ENCODE measurements at regions not wholly inside any gene's neighbourhood (a gene's known extent, or its start where the extent isn't known, plus 50 kb on each side); places are given as distances from the start of the nearest gene placed in this dataset.
"Not testable (repeated sequence)": the region's sequence is repeated elsewhere in the genome, so short reads cannot be mapped to it uniquely, and the experiment has no call there.

DNA sequence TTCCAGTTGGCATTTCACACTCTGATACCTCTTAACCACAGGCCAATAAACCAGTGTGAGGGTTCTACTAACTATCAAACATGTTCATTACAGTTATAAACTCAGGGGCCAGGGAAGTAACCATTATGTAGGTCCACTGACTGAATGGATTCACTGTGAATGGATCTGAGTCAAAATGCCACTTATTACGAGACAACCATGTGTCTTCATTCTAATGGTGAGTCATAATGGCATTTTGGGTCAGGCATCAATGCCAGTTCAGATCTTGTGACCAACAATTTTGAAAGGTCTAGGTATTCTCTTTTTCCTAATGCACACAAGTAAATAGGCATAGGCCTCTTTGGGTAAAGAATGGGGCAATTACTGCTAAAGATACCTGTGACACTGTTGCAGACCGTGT is 112.2 kb upstream of the HEY2 start:
- Histone ChIP-seq H3K27me3 (ENCODE audit: control insufficient read depth in 2 of 2, insufficient read depth in 2 of 2, low read length in 2 of 2) (no peaks in the 10 kb centered on the region), H3K9ac (ENCODE audit: low read depth in 1 of 2, low read length in 2 of 2) (no peak overlapping the region), H3K36me3 (ENCODE audit: control insufficient read depth in 2 of 2, insufficient read depth in 2 of 2, low read length in 2 of 2) (no peaks in the 10 kb centered on the region), H3K27ac (ENCODE audit: low read depth in 2 of 2, low read length in 2 of 2) (no peak overlapping the region), H3K9me3 (ENCODE audit: control insufficient read depth in 2 of 2, low read length in 2 of 2) (no peaks in the 10 kb centered on the region), H3K4me3 (ENCODE audit: low read length in 2 of 2) (no peak overlapping the region), H3K4me1 (ENCODE audit: control insufficient read depth in 2 of 2, insufficient read depth in 2 of 2, low read length in 2 of 2) (no peaks in the 10 kb centered on the region)

DNA sequence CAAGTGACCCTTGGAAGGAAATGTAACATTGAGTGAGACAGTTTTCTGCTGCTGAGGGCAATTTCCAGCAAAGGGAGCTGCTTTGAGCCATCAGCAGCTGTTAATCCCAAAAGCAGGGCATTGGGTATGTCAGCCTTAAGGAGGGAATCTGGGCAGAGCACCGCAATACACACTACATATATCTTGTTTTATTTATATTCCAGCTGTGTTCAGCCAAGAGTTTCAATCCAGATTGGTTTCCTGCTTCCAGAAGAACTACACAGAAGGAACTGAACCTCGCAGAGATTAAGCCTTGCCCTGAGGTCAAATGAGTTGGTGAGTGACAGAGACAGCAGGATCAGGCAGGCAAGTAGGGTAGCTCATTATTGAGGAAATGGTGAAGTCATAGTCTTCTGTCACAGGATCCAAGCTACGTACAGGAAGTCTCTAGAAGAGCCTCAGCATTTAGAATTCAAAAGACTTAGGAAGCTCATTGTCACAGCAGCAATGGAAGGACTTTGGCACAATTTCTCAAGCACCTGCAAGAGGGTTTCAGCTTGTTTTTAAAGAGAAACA is 109.9 kb upstream of the HEY2 start:
- Histone ChIP-seq H3K36me3 (ENCODE audit: control insufficient read depth in 2 of 2, insufficient read depth in 2 of 2, low read length in 2 of 2) (no peaks in the 10 kb centered on the region), H3K4me3 (ENCODE audit: low read length in 2 of 2) (no peak overlapping the region), H3K9ac (ENCODE audit: low read depth in 1 of 2, low read length in 2 of 2) (no peak overlapping the region), H3K4me1 (ENCODE audit: control insufficient read depth in 2 of 2, insufficient read depth in 2 of 2, low read length in 2 of 2) (no peaks in the 10 kb centered on the region), H3K27me3 (ENCODE audit: control insufficient read depth in 2 of 2, insufficient read depth in 2 of 2, low read length in 2 of 2) (no peaks in the 10 kb centered on the region), H3K27ac (ENCODE audit: low read depth in 2 of 2, low read length in 2 of 2) (no peak overlapping the region), H3K9me3 (ENCODE audit: control insufficient read depth in 2 of 2, low read length in 2 of 2) (no peaks in the 10 kb centered on the region)

DNA sequence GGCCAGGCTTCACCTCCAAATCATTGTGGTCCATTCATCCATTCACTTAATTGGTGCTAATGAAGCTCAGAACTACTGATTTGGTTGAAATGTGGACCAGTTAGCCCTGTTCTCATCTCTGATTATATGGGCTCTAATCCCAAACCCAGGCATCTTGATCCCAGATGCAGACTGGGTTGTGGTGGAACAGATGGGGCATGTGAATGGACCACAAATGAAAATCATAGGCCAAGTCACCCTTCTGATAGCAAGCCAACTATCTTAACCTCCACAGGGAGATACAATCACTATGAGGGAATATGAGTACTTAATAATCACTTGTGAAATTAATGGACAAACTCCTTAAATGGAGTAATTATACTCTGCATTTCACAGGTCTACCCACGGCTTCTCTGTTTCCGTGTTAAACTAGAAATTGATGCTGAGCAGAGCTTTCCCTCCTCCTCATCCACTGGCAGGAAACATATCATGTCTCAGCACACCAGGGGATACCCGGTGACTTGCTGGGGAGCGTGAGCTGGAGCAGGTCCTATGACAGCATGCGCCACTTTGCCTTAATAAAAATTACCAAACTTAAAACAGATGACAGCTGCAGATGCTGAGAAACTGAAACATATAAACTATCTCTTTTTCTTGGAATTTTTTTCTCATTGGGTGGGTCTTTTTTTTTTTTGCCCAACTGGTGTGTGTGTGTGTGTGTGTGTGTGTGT is 108.8 kb upstream of the HEY2 start:
- Histone ChIP-seq H3K4me3 (ENCODE audit: low read length in 2 of 2) (no peak overlapping the region), H3K4me1 (ENCODE audit: control insufficient read depth in 2 of 2, insufficient read depth in 2 of 2, low read length in 2 of 2) (no peaks in the 10 kb centered on the region), H3K9me3 (ENCODE audit: control insufficient read depth in 2 of 2, low read length in 2 of 2) (no peaks in the 10 kb centered on the region), H3K9ac (ENCODE audit: low read depth in 1 of 2, low read length in 2 of 2) (no peak overlapping the region), H3K36me3 (ENCODE audit: control insufficient read depth in 2 of 2, insufficient read depth in 2 of 2, low read length in 2 of 2) (no peaks in the 10 kb centered on the region), H3K27me3 (ENCODE audit: control insufficient read depth in 2 of 2, insufficient read depth in 2 of 2, low read length in 2 of 2) (no peaks in the 10 kb centered on the region), H3K27ac (ENCODE audit: low read depth in 2 of 2, low read length in 2 of 2) (no peak overlapping the region)

DNA sequence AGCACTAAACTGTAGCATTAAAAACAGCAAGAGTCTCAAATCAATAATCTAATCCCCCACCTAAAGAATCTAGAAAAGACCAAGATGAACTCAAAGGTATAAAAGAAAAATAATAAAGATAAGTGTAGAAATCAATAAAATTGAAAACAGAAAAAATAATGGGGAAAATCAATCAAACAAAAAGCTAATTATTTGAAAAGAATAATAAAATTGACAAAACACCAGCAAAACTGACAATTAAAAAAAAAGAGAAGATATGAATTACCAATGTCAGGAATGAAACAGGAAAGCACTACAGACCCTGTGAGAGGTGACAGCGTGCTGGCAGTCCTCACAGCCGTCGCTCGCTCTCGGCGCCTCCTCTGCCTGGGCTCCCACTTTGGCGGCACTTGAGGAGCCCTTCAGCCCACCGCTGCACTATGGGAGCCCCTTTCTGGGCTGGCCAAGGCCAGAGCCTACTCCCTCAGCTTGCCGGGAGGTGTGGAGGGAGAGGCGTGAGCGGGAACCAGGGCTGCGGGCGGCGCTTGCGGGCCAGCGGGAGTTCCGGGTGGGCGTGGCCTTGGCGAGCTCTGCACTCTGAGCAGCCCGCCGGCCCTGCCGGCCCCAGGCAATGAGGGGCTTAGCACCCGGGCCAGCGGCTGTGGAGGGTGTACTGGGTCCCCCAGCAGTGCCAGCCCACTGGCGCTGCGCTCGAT is 105.3 kb upstream of the HEY2 start:
- not testable (repeated sequence) for H3K4me1 ChIP-seq (ENCODE audit: control insufficient read depth in 2 of 2, insufficient read depth in 2 of 2, low read length in 2 of 2); H3K27me3 ChIP-seq (ENCODE audit: control insufficient read depth in 2 of 2, insufficient read depth in 2 of 2, low read length in 2 of 2); H3K27ac ChIP-seq (ENCODE audit: low read depth in 2 of 2, low read length in 2 of 2); H3K4me3 ChIP-seq (ENCODE audit: low read length in 2 of 2); H3K9me3 ChIP-seq (ENCODE audit: control insufficient read depth in 2 of 2, low read length in 2 of 2); H3K36me3 ChIP-seq (ENCODE audit: control insufficient read depth in 2 of 2, insufficient read depth in 2 of 2, low read length in 2 of 2); H3K9ac ChIP-seq (ENCODE audit: low read depth in 1 of 2, low read length in 2 of 2)

DNA sequence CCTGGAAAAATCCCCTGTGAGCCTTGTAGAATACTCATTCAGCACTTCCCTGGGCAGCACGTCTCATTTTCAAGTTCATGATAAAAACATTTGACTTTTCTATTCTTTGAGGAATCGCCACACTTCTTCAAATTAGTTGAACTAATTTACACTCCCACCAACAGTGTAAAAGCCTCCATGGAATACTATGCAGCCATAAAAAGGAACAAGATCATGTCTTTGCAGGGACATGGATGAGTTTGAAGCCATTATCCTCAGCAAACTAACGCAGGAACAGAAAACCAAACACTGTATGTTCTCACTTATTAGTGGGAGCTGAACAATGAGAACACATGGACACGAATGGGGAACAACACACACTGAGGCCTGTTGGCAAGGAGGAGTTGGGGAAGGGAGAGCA is 102.0 kb upstream of the HEY2 start:
- H3K9ac ChIP-seq (ENCODE audit: low read depth in 1 of 2, low read length in 2 of 2) = no peak overlapping the region
- no peaks in the 10 kb centered on the region for H3K36me3 ChIP-seq (ENCODE audit: control insufficient read depth in 2 of 2, insufficient read depth in 2 of 2, low read length in 2 of 2)
- H3K4me1 ChIP-seq (ENCODE audit: control insufficient read depth in 2 of 2, insufficient read depth in 2 of 2, low read length in 2 of 2) = no peaks in the 10 kb centered on the region
- no peaks in the 10 kb centered on the region for H3K27me3 ChIP-seq (ENCODE audit: control insufficient read depth in 2 of 2, insufficient read depth in 2 of 2, low read length in 2 of 2)
- H3K27ac ChIP-seq (ENCODE audit: low read depth in 2 of 2, low read length in 2 of 2) = no peak overlapping the region
- H3K9me3 ChIP-seq (ENCODE audit: control insufficient read depth in 2 of 2, low read length in 2 of 2) = no peaks in the 10 kb centered on the region
- no peak overlapping the region for H3K4me3 ChIP-seq (ENCODE audit: low read length in 2 of 2)

DNA sequence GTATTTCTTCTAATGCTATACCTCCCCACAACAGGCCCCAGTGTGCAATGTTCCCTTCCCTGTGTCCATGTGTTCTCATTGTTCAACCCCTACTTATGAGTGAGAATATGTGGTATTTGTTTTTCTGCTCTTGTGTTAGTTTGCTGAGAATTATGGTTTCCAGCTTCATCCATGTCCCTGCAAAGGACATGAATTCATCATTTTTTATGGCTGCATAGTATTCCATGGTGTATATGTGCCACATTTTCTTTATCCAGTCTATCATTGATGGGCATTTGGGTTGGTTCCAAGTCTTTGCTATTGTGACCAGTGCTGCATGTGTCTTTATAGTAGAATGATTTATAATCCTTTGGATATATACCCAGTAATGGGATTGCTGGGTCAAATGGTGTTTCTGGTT is 95.7 kb upstream of the HEY2 start:
- H3K4me3 ChIP-seq (ENCODE audit: low read length in 2 of 2); H3K27ac ChIP-seq (ENCODE audit: low read depth in 2 of 2, low read length in 2 of 2); H3K9me3 ChIP-seq (ENCODE audit: control insufficient read depth in 2 of 2, low read length in 2 of 2); H3K36me3 ChIP-seq (ENCODE audit: control insufficient read depth in 2 of 2, insufficient read depth in 2 of 2, low read length in 2 of 2); H3K9ac ChIP-seq (ENCODE audit: low read depth in 1 of 2, low read length in 2 of 2); H3K4me1 ChIP-seq (ENCODE audit: control insufficient read depth in 2 of 2, insufficient read depth in 2 of 2, low read length in 2 of 2); H3K27me3 ChIP-seq (ENCODE audit: control insufficient read depth in 2 of 2, insufficient read depth in 2 of 2, low read length in 2 of 2): not testable (repeated sequence)

DNA sequence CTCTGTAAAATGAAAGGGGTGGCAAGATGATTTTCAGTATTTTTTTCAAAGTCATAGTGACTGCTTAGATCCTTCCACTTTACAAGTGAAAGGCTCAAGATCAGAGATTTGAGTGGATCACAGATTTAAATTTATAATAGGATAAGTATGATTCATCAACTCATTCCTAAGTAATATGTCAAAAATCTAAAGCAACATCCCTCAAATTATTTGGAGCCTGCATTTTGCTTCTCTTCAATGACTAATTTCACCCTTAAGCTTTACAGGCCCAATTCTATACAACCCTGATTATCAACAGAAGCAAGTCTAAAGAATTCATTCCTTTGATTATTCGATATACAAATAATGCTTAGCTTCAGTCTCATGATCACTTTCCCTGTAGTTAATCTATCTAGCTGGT is 93.9 kb upstream of the HEY2 start:
- Histone ChIP-seq H3K4me1 (ENCODE audit: control insufficient read depth in 2 of 2, insufficient read depth in 2 of 2, low read length in 2 of 2) (no peaks in the 10 kb centered on the region), H3K4me3 (ENCODE audit: low read length in 2 of 2) (no peak overlapping the region), H3K9ac (ENCODE audit: low read depth in 1 of 2, low read length in 2 of 2) (no peak overlapping the region), H3K27ac (ENCODE audit: low read depth in 2 of 2, low read length in 2 of 2) (no peak overlapping the region), H3K9me3 (ENCODE audit: control insufficient read depth in 2 of 2, low read length in 2 of 2) (no peaks in the 10 kb centered on the region), H3K27me3 (ENCODE audit: control insufficient read depth in 2 of 2, insufficient read depth in 2 of 2, low read length in 2 of 2) (no peaks in the 10 kb centered on the region), H3K36me3 (ENCODE audit: control insufficient read depth in 2 of 2, insufficient read depth in 2 of 2, low read length in 2 of 2) (no peaks in the 10 kb centered on the region)

DNA sequence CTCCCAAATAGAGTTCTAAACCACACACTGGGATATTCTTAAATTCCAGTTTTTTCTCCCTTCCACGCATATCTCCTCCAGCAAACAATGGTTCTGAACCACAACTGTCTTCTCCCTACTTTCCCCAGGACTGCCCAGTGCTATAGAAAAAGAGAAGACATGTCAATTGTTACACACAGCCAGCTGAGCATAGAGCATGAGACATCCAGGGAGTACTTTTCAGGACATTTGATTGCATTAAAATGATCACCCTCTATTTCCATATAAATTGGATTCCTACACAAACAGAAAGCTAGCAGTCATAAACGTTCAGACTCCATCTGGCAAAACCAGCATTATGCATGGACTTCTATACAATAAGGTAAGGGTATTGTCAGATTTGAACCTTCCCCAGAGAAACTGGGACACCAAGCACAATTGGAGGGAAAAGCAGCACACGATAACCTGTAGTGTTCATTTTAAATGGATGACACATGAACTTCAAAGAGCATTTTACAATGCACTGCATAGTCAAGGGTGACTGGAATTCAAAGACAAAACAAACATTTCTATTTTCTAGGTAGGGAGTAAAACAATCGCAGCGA is 93.1 kb upstream of the HEY2 start:
- Histone ChIP-seq H3K9me3 (ENCODE audit: control insufficient read depth in 2 of 2, low read length in 2 of 2) (no peaks in the 10 kb centered on the region), H3K4me1 (ENCODE audit: control insufficient read depth in 2 of 2, insufficient read depth in 2 of 2, low read length in 2 of 2) (no peaks in the 10 kb centered on the region), H3K36me3 (ENCODE audit: control insufficient read depth in 2 of 2, insufficient read depth in 2 of 2, low read length in 2 of 2) (no peaks in the 10 kb centered on the region), H3K27me3 (ENCODE audit: control insufficient read depth in 2 of 2, insufficient read depth in 2 of 2, low read length in 2 of 2) (no peaks in the 10 kb centered on the region), H3K9ac (ENCODE audit: low read depth in 1 of 2, low read length in 2 of 2) (no peak overlapping the region), H3K27ac (ENCODE audit: low read depth in 2 of 2, low read length in 2 of 2) (no peak overlapping the region), H3K4me3 (ENCODE audit: low read length in 2 of 2) (no peak overlapping the region)

DNA sequence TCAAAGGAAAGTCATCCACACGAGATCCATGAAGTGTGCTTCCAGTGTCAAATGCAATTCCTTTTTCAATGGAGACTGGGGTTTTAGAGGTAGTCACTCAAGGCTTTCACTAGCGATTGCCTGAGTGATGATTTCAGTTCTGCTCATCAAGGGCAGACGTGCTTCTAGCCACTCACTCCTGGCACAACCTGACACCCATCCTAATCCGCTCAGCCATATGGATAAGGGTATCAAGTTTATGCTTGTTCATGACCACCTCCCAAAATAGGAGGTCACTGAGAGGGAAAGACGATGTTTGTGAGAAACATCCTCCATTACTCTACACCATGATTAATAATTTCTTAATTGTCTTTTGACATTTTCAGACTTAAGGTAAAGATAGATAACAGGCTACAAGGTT is 91.3 kb upstream of the HEY2 start:
- Histone ChIP-seq H3K36me3 (ENCODE audit: control insufficient read depth in 2 of 2, insufficient read depth in 2 of 2, low read length in 2 of 2) (no peaks in the 10 kb centered on the region), H3K4me1 (ENCODE audit: control insufficient read depth in 2 of 2, insufficient read depth in 2 of 2, low read length in 2 of 2) (no peaks in the 10 kb centered on the region), H3K27me3 (ENCODE audit: control insufficient read depth in 2 of 2, insufficient read depth in 2 of 2, low read length in 2 of 2) (no peaks in the 10 kb centered on the region), H3K9me3 (ENCODE audit: control insufficient read depth in 2 of 2, low read length in 2 of 2) (no peaks in the 10 kb centered on the region), H3K27ac (ENCODE audit: low read depth in 2 of 2, low read length in 2 of 2) (no peak overlapping the region), H3K9ac (ENCODE audit: low read depth in 1 of 2, low read length in 2 of 2) (no peak overlapping the region), H3K4me3 (ENCODE audit: low read length in 2 of 2) (no peak overlapping the region)

DNA sequence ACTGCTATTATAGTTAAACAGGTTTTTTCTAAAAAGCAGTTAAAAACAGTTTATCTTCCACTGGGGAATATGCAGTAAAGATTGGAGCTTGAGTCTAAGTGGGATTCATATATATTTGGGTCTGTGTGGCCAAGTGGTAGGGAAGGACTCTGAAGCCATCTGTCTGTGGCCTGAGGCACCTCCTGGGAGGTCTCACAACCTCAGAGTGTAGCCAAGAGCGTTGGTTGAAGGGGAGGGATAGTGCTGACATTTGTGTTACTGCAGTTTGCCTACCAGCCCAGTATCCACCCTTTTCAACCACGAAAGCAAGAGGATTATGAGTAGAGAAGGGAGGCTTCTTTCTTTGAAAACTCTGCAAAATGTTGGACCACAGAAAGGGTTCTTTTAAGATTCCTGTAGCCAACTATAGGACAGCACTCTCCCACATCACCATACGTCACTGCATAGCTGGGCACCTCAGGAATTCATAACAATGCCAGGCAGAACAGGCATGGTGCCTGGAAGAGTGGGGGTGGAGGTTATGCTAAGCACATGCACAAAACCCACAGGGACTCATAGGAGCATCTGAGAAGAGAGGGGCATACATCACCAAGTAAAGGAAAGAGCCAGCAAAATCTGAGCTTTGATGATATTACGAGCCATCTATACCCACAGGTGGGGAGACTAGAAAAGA is 90.5 kb upstream of the HEY2 start:
- Histone ChIP-seq H3K27me3 (ENCODE audit: control insufficient read depth in 2 of 2, insufficient read depth in 2 of 2, low read length in 2 of 2) (no peaks in the 10 kb centered on the region), H3K4me3 (ENCODE audit: low read length in 2 of 2) (no peak overlapping the region), H3K9ac (ENCODE audit: low read depth in 1 of 2, low read length in 2 of 2) (no peak overlapping the region), H3K9me3 (ENCODE audit: control insufficient read depth in 2 of 2, low read length in 2 of 2) (no peaks in the 10 kb centered on the region), H3K27ac (ENCODE audit: low read depth in 2 of 2, low read length in 2 of 2) (no peak overlapping the region), H3K36me3 (ENCODE audit: control insufficient read depth in 2 of 2, insufficient read depth in 2 of 2, low read length in 2 of 2) (no peaks in the 10 kb centered on the region), H3K4me1 (ENCODE audit: control insufficient read depth in 2 of 2, insufficient read depth in 2 of 2, low read length in 2 of 2) (no peaks in the 10 kb centered on the region)

Measured in mucosa of rectum (tissue), 2 donors.